ENCODE measurements at regions not wholly inside any gene's neighbourhood (a gene's known extent, or its start where the extent isn't known, plus 50 kb on each side); places are given as distances from the start of the nearest gene placed in this dataset.

DNA sequence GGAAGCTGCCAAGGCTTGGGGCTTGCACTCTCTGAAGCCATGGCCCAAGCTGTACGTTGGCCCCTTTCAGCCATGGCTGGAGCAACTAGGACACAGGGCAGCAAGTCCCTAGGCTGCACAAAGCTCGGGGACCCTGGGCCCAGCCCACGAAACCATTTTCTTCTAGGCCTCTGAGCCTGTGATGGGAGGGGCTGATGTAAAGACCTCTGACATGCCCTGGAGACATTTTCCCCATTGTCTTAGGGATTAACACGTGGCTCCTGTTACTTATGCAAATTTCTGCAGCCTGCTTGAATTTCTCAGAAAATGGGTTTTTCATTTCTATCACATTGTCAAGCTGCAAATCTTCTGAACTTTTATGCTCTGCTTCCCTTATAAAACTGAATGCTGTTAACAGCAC, 83.0 kb upstream of the DAP start:
- no peak for TF ChIP-seq POLR2A (IDR thresholded peaks at IDR 0.05; ENCODE audit: low read depth, low read length)
- TF ChIP-seq CTCF (IDR thresholded peaks at IDR 0.05; ENCODE audit: extremely low read depth in 1 of 2, insufficient read depth in 1 of 2, low read depth in 1 of 2, low read length in 2 of 2): no peak
- TF ChIP-seq POLR2AphosphoS5 (IDR thresholded peaks at IDR 0.05; ENCODE audit: insufficient read depth, low read depth, low read length): no peak
- no peak for TF ChIP-seq EZH2 (IDR thresholded peaks at IDR 0.05; ENCODE audit: borderline replicate concordance, low read depth, low read length, severe bottlenecking)
- TF ChIP-seq GATA2 (IDR thresholded peaks at IDR 0.05; ENCODE audit: insufficient read depth, insufficient read length, low read depth, low read length): no peak
- no peak for TF ChIP-seq MAX (IDR thresholded peaks at IDR 0.05; ENCODE audit: insufficient read depth, insufficient read length)

Data from endothelial cell of umbilical vein (primary cell).